ENCODE measurements at regions not wholly inside any gene's neighbourhood (a gene's known extent, or its start where the extent isn't known, plus 50 kb on each side); places are given as distances from the start of the nearest gene placed in this dataset.
"Not testable (repeated sequence)": the region's sequence is repeated elsewhere in the genome, so short reads cannot be mapped to it uniquely, and the experiment has no call there.

DNA sequence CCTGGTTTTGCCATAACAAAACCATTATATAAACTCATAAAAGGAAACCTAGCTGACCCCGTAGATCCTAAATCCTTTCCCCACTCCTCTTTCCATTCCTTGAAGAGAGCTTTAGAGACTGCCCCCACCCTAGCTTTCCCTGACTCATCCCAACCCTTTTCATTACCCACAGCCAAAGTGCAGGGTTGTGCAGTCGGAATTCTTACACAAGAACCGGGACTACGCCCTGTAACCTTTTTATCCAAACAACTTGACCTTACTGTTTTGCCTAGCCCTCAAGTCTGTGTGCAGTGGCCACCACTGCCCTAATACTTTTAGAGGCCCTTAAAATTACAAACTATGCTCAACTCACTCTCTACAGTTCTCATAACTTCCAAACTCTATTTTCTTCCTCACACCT lies 116.0 kb upstream of the PTPN13 start:
- TF ChIP-seq, protein P1, sequence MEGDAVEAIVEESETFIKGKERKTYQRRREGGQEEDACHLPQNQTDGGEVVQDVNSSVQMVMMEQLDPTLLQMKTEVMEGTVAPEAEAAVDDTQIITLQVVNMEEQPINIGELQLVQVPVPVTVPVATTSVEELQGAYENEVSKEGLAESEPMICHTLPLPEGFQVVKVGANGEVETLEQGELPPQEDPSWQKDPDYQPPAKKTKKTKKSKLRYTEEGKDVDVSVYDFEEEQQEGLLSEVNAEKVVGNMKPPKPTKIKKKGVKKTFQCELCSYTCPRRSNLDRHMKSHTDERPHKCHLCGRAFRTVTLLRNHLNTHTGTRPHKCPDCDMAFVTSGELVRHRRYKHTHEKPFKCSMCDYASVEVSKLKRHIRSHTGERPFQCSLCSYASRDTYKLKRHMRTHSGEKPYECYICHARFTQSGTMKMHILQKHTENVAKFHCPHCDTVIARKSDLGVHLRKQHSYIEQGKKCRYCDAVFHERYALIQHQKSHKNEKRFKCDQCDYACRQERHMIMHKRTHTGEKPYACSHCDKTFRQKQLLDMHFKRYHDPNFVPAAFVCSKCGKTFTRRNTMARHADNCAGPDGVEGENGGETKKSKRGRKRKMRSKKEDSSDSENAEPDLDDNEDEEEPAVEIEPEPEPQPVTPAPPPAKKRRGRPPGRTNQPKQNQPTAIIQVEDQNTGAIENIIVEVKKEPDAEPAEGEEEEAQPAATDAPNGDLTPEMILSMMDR (IDR thresholded peaks at IDR 0.05), result not testable (repeated sequence)
- not testable (repeated sequence) for TF ChIP-seq POLR2A (IDR thresholded peaks at IDR 0.05); POLR2AphosphoS5 (IDR thresholded peaks at IDR 0.05; ENCODE audit: insufficient read depth in 1 of 2, low read depth in 1 of 2)

Measured in vagina (tissue), 2 donors.